ENCODE measurements at regions not wholly inside any gene's neighbourhood (a gene's known extent, or its start where the extent isn't known, plus 50 kb on each side); places are given as distances from the start of the nearest gene placed in this dataset.

GRCh38 chr13:74945637-74946036 lies 536.3 kb downstream of the TBC1D4 start:
- H3K4me3 ChIP-seq, result no peak overlapping the region
- no peaks in the 10 kb centered on the region for H3K4me1 ChIP-seq
- WGBS, result 90% methylated on average over 2 of the region's 2 CpGs
- no peak for TF ChIP-seq POLR2AphosphoS5 (IDR thresholded peaks at IDR 0.05)
- no peak for TF ChIP-seq POLR2A (IDR thresholded peaks at IDR 0.05; ENCODE audit: low read depth)
- no peak for TF ChIP-seq CTCF (IDR thresholded peaks at IDR 0.05)
- TF ChIP-seq EP300 (IDR thresholded peaks at IDR 0.05), result no peak
- no peak overlapping the region for H3K27ac ChIP-seq (replicated peaks in 1 of 4)
- intact Hi-C loops (cut with DNase I), result no loop called here
- H3K36me3 ChIP-seq, result no peaks in the 10 kb centered on the region
- H3K27me3 ChIP-seq, result no peaks in the 10 kb centered on the region
- no peak for DNase-seq (ENCODE audit: extremely low spot score)
- peaks cover 0 to 17% (median 13%) of the 10 kb centered on the region in 4 donors for H3K9me3 ChIP-seq

GRCh38 chr13:74931698-74932433 lies 550.1 kb downstream of the TBC1D4 start:
- Histone ChIP-seq H3K27ac (replicated peaks in 1 of 4) (no peak overlapping the region), H3K4me1 (peaks cover 0 to 7% (median 0%) of the 10 kb centered on the region in 4 donors), H3K27me3 (no peaks in the 10 kb centered on the region), H3K4me3 (no peak overlapping the region), H3K36me3 (no peaks in the 10 kb centered on the region), H3K9me3 (peaks cover 0 to 15% (median 0%) of the 10 kb centered on the region in 4 donors)
- DNase-seq (ENCODE audit: extremely low spot score), result no peak
- intact Hi-C loops (cut with DNase I), result no loop called here
- TF ChIP-seq CTCF (IDR thresholded peaks at IDR 0.05) (no peak), POLR2A (IDR thresholded peaks at IDR 0.05; ENCODE audit: low read depth) (no peak)

- TF ChIP-seq POLR2A (IDR thresholded peaks at IDR 0.05; ENCODE audit: low read depth) (no peak), EP300 (IDR thresholded peaks at IDR 0.05) (no peak)
- 62% methylated on average over 3 of the region's 3 CpGs for WGBS
- peaks cover 0 to 17% (median 0%) of the 10 kb centered on the region in 4 donors for H3K9me3 ChIP-seq
- no peaks in the 10 kb centered on the region for H3K36me3 ChIP-seq
- intact Hi-C loops (cut with DNase I), result no loop called here
- H3K27me3 ChIP-seq, result no peaks in the 10 kb centered on the region
- H3K4me1 ChIP-seq, result peaks cover 0 to 7% (median 0%) of the 10 kb centered on the region in 4 donors
- no peak overlapping the region for H3K4me3 ChIP-seq
- no peak for DNase-seq (ENCODE audit: extremely low spot score)
- no peak overlapping the region for H3K27ac ChIP-seq (replicated peaks in 1 of 4)
These were observed 551.4 kb downstream of the TBC1D4 start for GRCh38 chr13:74930402-74931165.

- TF ChIP-seq EP300 (IDR thresholded peaks at IDR 0.05) (no peak), POLR2AphosphoS5 (IDR thresholded peaks at IDR 0.05) (no peak), CTCF (IDR thresholded peaks at IDR 0.05) (no peak), POLR2A (IDR thresholded peaks at IDR 0.05; ENCODE audit: low read depth) (no peak)
- peaks cover 0 to 12% (median 0%) of the 10 kb centered on the region in 4 donors for H3K9me3 ChIP-seq
- no peak for DNase-seq (ENCODE audit: extremely low spot score)
- no peaks in the 10 kb centered on the region for H3K36me3 ChIP-seq
- H3K4me3 ChIP-seq, result no peak overlapping the region
- no peaks in the 10 kb centered on the region for H3K27me3 ChIP-seq
- intact Hi-C loops (cut with DNase I), result no loop called here
- WGBS, result 56% methylated on average over 2 of the region's 2 CpGs
- peaks cover 0 to 7% (median 0%) of the 10 kb centered on the region in 4 donors for H3K4me1 ChIP-seq
- no peak overlapping the region for H3K27ac ChIP-seq (replicated peaks in 1 of 4)
These were observed 552.5 kb downstream of the TBC1D4 start for GRCh38 chr13:74929436-74929835.

- H3K27me3 ChIP-seq, result no peaks in the 10 kb centered on the region
- intact Hi-C loops (cut with DNase I), result no loop called here
- WGBS, result 4% methylated on average over 1 of the region's 1 CpG
- no peak overlapping the region for H3K27ac ChIP-seq (replicated peaks in 1 of 4)
- no peak overlapping the region for H3K4me3 ChIP-seq
- peaks cover 0 to 13% (median 0%) of the 10 kb centered on the region in 4 donors for H3K9me3 ChIP-seq
- DNase-seq (ENCODE audit: extremely low spot score), result no peak
- peaks cover 0 to 7% (median 0%) of the 10 kb centered on the region in 4 donors for H3K4me1 ChIP-seq
- TF ChIP-seq CTCF (IDR thresholded peaks at IDR 0.05) (no peak), POLR2A (IDR thresholded peaks at IDR 0.05; ENCODE audit: low read depth) (no peak), POLR2AphosphoS5 (IDR thresholded peaks at IDR 0.05) (no peak), EP300 (IDR thresholded peaks at IDR 0.05) (no peak)
- no peaks in the 10 kb centered on the region for H3K36me3 ChIP-seq
These were observed 554.1 kb downstream of the TBC1D4 start for GRCh38 chr13:74927823-74928222.
